GM12878 (cell line): ENCODE measurements at regions not wholly inside any gene's neighbourhood (a gene's known extent, or its start where the extent isn't known, plus 50 kb on each side); places are given as distances from the start of the nearest gene placed in this dataset.

Experiments used
- ATAC-seq: fragments of 200-7000 bp; cut with Tn5 transposase; 3 replicates; pipeline ENCODE4 v1.9.1; 2020; ENCODE audit warnings: mild to moderate bottlenecking, moderate library complexity
- BruUV-seq: library from RNA; stranded (reverse); fragments of 400-500 nt; replicated peaks from 2 replicates; lab custom pipeline; 2021; lab: Mats Ljungman, UMichigan
- CTCF ChIA-PET: fragments of 300-600 bp; sonication (Branson Sonifier 250); formaldehyde crosslinking; extraction: SDS; loops from one replicate; lab custom pipeline; 2021; ENCODE audit warnings: inconsistent platforms; lab: Yijun Ruan, JAX
- POLR2A ChIA-PET: fragments of 350-600 bp; formaldehyde crosslinking; extraction: SDS; loops from one replicate; lab custom pipeline; 2021; ENCODE audit warnings: inconsistent platforms; lab: Charles Lee
- RAD21 ChIA-PET: fragments of 300-600 bp; sonication (Branson Sonifier 250); formaldehyde crosslinking; loops from one replicate; lab custom pipeline; 2023; ENCODE audit warnings: antibody characterized with exemption; ENCODE audit not compliant: unreplicated experiment; lab: Charles Lee
- SMC1A ChIA-PET: fragments of 300-600 bp; sonication (Branson Sonifier 250); formaldehyde crosslinking; loops from one replicate; lab custom pipeline; 2023; ENCODE audit not compliant: unreplicated experiment, uncharacterized antibody; lab: Charles Lee
- DNase-seq: peaks from one replicate; pipeline ENCODE4 v3.0.0-alpha.2; 2011; ENCODE audit warnings: low read depth, low spot score
- FAIRE-seq: peaks from 3 replicates; lab custom pipeline; 2011; peaks lifted over from hg19 to GRCh38; lab: Jason Lieb, UNC
- H2AFZ ChIP-seq: 2 replicates; pipeline ENCODE4 v1.6.0; 2011; ENCODE audit warnings: low read depth, low read length, control low read depth; ENCODE audit not compliant: control insufficient read depth
- H3K27ac ChIP-seq: 2 replicates; pipeline ENCODE4 v1.5.1; 2011; ENCODE audit warnings: control low read depth; ENCODE audit not compliant: control insufficient read depth, insufficient read depth
- H3K27me3 ChIP-seq, 2 experiments: replicated peaks in 1 of 2; 2 replicates each; pipeline versions ENCODE4 v1.6.0 to v1.6.1; 2011; ENCODE audit warnings: low read length in 1 of 2; ENCODE audit not compliant: control insufficient read depth in 2 of 2, insufficient read depth in 2 of 2
- H3K36me3 ChIP-seq, 2 experiments: 2 replicates each; pipeline ENCODE4 v1.5.1; 2011; ENCODE audit warnings: low read length in 1 of 2; ENCODE audit not compliant: control insufficient read depth in 2 of 2, insufficient read depth in 2 of 2
- H3K4me1 ChIP-seq: 2 replicates; pipeline ENCODE4 v1.6.1; 2011; ENCODE audit warnings: mild to moderate bottlenecking, low read length, moderate library complexity, mixed read lengths; ENCODE audit not compliant: control insufficient read depth, insufficient read depth
- H3K4me2 ChIP-seq: 2 replicates; pipeline ENCODE4 v1.6.0; 2011; ENCODE audit warnings: control low read depth; ENCODE audit not compliant: control insufficient read depth, insufficient read depth
- H3K4me3 ChIP-seq: fragments of 200-600 bp; sonication (generic); 2 replicates; pipeline ENCODE4 v1.5.1; 2016
- H3K79me2 ChIP-seq: 2 replicates; pipeline ENCODE4 v1.6.0; 2011; ENCODE audit warnings: low read length; ENCODE audit not compliant: control insufficient read depth, insufficient read depth
- H3K9ac ChIP-seq: 2 replicates; pipeline ENCODE4 v1.8.0; 2011; ENCODE audit warnings: low read length, control low read depth, mixed read lengths; ENCODE audit not compliant: control insufficient read depth, insufficient read depth
- H3K9me3 ChIP-seq: replicated peaks from 3 replicates; pipeline ENCODE4 v1.5.1; 2011; ENCODE audit warnings: mild to moderate bottlenecking, low read length; ENCODE audit not compliant: control insufficient read depth, insufficient read depth
- H4K20me1 ChIP-seq: 2 replicates; pipeline ENCODE4 v1.6.0; 2011; ENCODE audit not compliant: control insufficient read depth, insufficient read depth
- FOXM1 ChIP-seq: IDR thresholded peaks from 2 replicates; pipeline ENCODE4 v1.6.1; 2012; ENCODE audit warnings: low read depth, mild to moderate bottlenecking, inconsistent platforms, low read length, moderate library complexity
- NFIC ChIP-seq: IDR thresholded peaks from 2 replicates; pipeline ENCODE4 v1.6.1; 2012; ENCODE audit warnings: low read depth, mild to moderate bottlenecking, inconsistent platforms, low read length, moderate library complexity
- NRF1 ChIP-seq: conservative IDR thresholded peaks from 2 replicates; pipeline ENCODE4 v1.6.1; 2011; ENCODE audit warnings: mild to moderate bottlenecking, low read depth, low read length, improper control_type of control experiment
- RUNX3 ChIP-seq: IDR thresholded peaks from 2 replicates; pipeline ENCODE4 v1.6.1; 2012; ENCODE audit warnings: low read length, inconsistent platforms
- SIX5 ChIP-seq: IDR thresholded peaks from 2 replicates; pipeline ENCODE4 v1.6.1; 2011; ENCODE audit warnings: mild to moderate bottlenecking, low read depth, low read length, moderate library complexity; ENCODE audit not compliant: severe bottlenecking
- SMAD1 ChIP-seq: fragments of 450-650 bp; IDR thresholded peaks from 2 replicates; pipeline ENCODE4 v1.6.1; 2018; ENCODE audit warnings: mild to moderate bottlenecking, low read depth; ENCODE audit not compliant: partially characterized antibody
- YBX1 ChIP-seq: fragments of 450-650 bp; IDR thresholded peaks from 2 replicates; pipeline ENCODE4 v1.6.1; 2016; ENCODE audit warnings: antibody characterized with exemption
- ZNF207 ChIP-seq: fragments of 450-650 bp; IDR thresholded peaks from 2 replicates; pipeline ENCODE4 v1.6.1; 2014; ENCODE audit warnings: antibody characterized with exemption, mild to moderate bottlenecking, borderline replicate concordance
- WGBS: methylation state at CpG from one replicate; pipeline ENCODE4 v1.1.6; 2016; ENCODE audit warnings: low lambda C conversion rate; ENCODE audit not compliant: insufficient replicate concordance, insufficient coverage; ENCODE audit errors: missing lambda C conversion rate; 5-methylcytosine and 5-hydroxymethylcytosine counted together
- in situ Hi-C: fragments of 300-500 bp; cut with MboI; formaldehyde crosslinking; loops from 9 replicates; pipeline ENCODE4 v1.14.3; 2018; ENCODE audit warnings: mixed read lengths
- intact Hi-C: fragments of 100-400 bp; cut with micrococcal nuclease; formaldehyde crosslinking; loops from one replicate; pipeline ENCODE4 v1.14.2; 2022; ENCODE audit not compliant: unreplicated experiment
- TF ChIP-seq, protein P1 (sequence below): IDR thresholded peaks from 2 replicates; pipeline ENCODE4 v1.6.1; 2012; ENCODE audit warnings: low read length, inconsistent platforms

- FAIRE-seq (no peak), ATAC-seq (no peak), DNase-seq (no peak)
- H3K9me3 ChIP-seq: no peaks in the 10 kb centered on the region
- H3K27ac ChIP-seq: no peak overlapping the region
- no peak overlapping the region for H2AFZ ChIP-seq
- ChIA-PET POLR2A (no interaction called here), RAD21 (no interaction called here), CTCF (no interaction called here), SMC1A (no interaction called here)
- WGBS: 6% methylated on average over 1 of the region's 1 CpG
- intact Hi-C loops (no loop called here), in situ Hi-C loops (no loop called here)
- no peaks in the 10 kb centered on the region for H3K27me3 ChIP-seq
- no peak overlapping the region for H3K4me3 ChIP-seq
- H4K20me1 ChIP-seq: no peaks in the 10 kb centered on the region
- H3K9ac ChIP-seq: no peak overlapping the region
- no peak overlapping the region for H3K4me2 ChIP-seq
- TF ChIP-seq NRF1 (no peak), ZNF207 (no peak), RUNX3 (peak; percentile 87), NFIC (peak; percentile 67), SIX5 (no peak), FOXM1 (peak; percentile 45; the same call in 1 of the 2 replicates), SMAD1 (no peak), YBX1 (no peak)
- TF ChIP-seq, protein P1, sequence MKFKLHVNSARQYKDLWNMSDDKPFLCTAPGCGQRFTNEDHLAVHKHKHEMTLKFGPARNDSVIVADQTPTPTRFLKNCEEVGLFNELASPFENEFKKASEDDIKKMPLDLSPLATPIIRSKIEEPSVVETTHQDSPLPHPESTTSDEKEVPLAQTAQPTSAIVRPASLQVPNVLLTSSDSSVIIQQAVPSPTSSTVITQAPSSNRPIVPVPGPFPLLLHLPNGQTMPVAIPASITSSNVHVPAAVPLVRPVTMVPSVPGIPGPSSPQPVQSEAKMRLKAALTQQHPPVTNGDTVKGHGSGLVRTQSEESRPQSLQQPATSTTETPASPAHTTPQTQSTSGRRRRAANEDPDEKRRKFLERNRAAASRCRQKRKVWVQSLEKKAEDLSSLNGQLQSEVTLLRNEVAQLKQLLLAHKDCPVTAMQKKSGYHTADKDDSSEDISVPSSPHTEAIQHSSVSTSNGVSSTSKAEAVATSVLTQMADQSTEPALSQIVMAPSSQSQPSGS: 0 out of 2 replicates have a peak, but pooled peaks have one; percentile 26
- no peaks in the 10 kb centered on the region for H3K4me1 ChIP-seq
- H3K79me2 ChIP-seq: no peaks in the 10 kb centered on the region
- no peaks in the 10 kb centered on the region for H3K36me3 ChIP-seq
- BruUV-seq: no TSS peak
These were observed 109.1 kb downstream of the NEDD1 start for GRCh38 chr12:97016163-97016562.
